ENCODE measurements at regions not wholly inside any gene's neighbourhood (a gene's known extent, or its start where the extent isn't known, plus 50 kb on each side); places are given as distances from the start of the nearest gene placed in this dataset.
"Not testable (repeated sequence)": the region's sequence is repeated elsewhere in the genome, so short reads cannot be mapped to it uniquely, and the experiment has no call there.

DNA sequence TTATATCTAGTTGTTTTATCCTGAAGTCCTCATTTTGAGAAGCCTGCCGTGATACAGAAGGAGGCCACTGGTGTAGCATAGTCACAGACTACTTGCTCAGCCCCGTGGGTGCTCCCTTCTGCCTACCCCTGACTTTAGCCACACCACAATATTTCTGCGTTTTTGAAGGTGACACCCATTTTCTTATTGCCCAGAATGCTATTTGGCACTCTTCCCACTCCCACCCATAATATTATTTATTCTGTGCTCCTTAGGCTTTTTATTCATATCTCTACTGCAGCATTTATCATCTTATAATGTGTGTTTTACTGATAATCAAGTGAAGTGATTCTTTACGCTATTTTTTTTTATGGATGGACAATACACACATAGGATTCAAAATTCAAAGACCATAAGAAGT lies 107.3 kb downstream of the OR2B2 start:
- no peak for DNase-seq

- DNase-seq = no peak
Measured at GRCh38 chr6:27800731-27801373, 111.3 kb downstream of the OR2B2 start.

DNA sequence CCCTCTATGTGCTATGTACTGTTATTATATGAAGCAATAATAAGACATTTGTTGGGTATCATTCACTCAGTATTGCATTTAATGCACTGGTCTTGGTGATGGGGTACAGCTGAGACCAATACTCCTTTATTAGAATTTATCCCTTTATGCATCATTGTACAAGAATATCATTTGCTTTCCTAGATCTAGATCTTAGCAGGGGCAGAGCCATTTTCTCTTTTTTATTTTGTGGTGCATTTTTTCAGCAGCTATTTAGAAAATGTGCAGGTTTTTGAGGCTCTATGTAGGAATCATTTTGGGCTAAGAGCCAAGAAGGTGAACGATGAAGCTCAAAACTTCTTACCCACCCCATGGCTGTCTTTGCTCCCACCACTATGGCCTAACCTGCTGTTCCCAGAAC lies 114.2 kb downstream of the OR2B2 start:
- DNase-seq = no peak

GRCh38 chr6:27796736-27797481 lies 115.3 kb downstream of the OR2B2 start:
- DNase-seq = not testable (repeated sequence)

DNA sequence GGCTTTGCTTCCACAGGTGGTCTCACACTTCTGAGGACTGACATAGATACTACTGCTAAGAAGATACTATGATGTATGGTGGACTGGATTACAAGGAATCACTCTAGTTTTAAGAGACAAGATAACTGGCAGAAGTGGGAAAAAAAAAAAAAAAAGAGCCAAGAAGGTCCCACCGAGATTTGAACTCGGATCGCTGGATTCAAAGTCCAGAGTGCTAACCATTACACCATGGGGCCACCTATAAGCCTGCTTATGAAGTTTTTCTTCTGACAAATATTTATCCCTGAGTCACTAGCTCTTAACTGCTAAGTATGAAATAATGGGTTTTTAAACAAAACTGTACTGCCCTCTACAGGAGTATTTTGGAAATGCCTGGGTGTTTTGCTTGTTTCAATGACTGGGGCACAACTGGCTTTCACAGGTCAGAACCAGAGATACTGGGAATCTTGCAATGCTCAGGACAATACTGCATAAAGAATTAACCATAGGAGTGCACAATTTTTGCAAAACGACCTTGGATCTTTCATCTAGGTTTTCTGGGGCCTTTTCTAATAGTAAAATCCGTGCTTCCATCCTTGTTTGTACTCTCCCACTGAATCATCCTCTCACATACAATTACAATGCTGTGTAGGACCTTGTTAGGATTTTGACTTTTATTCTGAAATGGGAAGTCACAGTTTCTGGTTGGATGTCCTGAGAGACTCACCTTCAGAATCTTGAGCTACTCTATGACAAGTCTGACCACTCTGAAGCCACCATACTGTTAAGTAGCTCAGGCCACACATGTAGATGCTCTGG lies 116.3 kb downstream of the OR2B2 start:
- DNase-seq = peak; percentile 69

DNA sequence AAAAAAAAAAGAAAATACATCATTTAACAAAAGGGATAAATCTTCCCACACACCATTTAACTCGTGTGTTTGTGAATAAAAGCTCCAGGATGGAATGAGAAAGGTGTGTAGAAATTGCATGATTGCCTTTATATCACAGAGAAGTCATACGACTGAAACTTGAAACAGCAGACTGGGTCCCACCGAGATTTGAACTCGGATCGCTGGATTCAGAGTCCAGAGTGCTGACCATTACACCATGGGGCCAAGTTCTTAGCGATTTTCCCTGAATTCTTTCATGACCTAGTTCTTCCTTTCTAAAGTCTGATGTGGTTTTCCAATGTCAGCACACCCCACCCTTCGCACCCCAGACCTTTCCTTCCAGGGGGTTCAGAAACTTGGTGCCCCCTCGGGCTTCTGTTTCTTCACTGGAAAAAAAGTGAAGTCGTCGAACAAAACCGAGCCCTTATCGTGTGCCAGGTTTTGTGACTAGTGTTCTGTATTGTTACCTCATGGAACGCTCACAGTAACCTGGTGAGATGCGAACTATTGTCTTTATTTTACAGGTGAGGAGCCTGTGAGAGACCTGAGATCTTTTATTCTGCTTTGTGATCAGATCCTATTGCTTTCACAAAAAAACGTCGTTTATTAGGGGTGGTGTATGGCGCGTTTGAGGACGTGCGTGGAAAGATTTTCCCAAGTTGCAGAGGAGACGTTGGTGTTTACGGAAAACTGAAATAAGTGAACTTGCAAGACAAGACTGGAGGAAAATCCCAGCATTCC lies 120.8 kb downstream of the OR2B2 start:
- peak; percentile 78 for DNase-seq

GRCh38 chr6:27788376-27788775 lies 123.8 kb downstream of the OR2B2 start:
- not testable (repeated sequence) for DNase-seq

GRCh38 chr6:27786048-27786447 lies 126.1 kb downstream of the OR2B2 start:
- no peak for DNase-seq

GRCh38 chr6:27785294-27785693 lies 126.9 kb downstream of the OR2B2 start:
- DNase-seq = no peak

- no peak for DNase-seq
Measured at GRCh38 chr6:27782748-27783147, 129.4 kb downstream of the OR2B2 start.

- DNase-seq = no peak
Measured at GRCh38 chr6:27778625-27779417, 133.4 kb downstream of the OR2B2 start.

DNA sequence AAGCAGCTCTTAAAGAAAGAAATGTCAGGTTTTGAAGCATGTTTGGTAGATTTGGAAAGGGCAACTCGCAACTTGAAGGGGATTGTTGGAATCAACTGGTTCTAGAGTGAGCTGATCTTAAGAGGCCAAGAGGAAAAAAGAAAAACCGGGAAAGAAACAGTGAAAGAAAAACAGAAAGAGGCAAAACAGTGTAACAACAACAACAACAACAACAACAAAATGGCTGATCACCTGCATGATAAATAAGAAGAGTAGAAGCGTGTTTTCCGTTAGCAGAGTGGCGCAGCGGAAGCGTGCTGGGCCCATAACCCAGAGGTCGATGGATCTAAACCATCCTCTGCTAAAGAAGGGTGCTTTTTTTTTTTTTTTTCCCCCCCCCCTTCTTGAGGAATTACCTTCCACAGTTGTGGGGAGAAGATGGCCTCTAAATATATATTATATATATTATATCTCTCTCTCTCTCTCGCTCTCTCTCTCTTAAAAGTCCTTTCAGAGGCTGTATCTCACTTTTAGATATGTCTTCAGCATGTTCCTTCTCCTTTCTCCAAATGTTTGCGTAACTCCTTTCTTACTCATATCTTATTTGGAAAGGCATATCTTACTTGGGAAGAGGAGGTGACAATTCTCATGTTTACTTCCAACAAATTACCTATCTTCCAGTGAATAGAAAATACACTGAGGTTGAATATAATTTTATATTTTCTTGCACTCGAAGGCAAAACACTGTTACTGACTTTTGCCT lies 134.4 kb downstream of the OR2B2 start:
- no peak for DNase-seq

DNA sequence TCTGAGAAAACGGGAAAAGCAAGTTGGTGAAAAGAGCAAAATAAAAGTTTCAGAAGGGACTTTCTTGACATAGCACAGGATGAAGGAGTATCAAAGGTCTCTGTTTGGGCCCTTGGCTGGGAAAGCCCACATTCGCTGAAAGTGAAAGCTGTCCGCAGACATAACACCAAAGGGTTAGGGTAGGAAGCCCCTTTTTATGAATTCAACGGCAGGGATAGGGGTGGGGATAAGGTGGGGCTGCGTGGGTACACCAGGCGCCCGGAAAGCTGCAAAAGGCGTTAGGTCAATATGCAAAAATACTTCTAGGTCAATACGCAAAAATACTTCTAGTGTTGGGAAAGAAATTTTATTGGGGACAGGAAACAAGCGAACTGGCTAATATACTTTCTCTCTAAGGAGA lies 135.1 kb downstream of the OR2B2 start:
- no peak for DNase-seq

GRCh38 chr6:27776504-27776903 lies 135.7 kb downstream of the OR2B2 start:
- DNase-seq = no peak

GRCh38 chr6:27775796-27776184 lies 136.4 kb downstream of the OR2B2 start:
- peak; percentile 51 for DNase-seq

DNA sequence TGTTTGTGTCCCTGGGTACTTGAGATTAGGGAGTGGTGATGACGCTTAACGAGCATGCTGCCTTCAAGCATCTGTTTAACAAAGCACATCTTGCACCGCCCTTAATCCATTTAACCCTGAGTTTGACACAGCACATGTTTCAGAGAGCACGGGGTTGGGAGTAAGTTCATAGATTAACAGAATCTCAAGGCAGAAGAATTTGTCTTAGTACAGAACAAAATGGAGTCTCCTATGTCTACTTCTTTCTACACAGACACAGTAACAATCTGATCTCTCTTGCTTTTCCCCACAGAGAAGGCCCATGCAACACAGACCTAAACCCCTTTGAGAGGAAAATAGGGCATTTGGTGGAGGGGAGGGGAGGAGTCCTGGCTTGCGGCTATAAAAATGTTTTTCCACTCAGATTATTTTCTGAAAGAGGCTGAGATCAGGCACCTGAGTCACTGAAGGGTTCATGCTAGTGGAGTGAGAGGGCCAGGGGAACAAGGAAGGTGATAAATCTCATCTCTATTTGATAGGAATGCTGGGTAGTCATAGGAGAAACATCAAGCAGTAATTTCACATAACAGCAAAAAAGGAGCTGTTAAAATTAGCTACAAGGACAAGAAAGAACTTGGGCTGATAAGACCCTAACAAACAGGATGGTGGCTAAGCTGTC lies 136.9 kb downstream of the OR2B2 start:
- DNase-seq = peak; percentile 53

- DNase-seq = not testable (repeated sequence)
Measured at GRCh38 chr6:27774264-27774600, 138.0 kb downstream of the OR2B2 start.

DNA sequence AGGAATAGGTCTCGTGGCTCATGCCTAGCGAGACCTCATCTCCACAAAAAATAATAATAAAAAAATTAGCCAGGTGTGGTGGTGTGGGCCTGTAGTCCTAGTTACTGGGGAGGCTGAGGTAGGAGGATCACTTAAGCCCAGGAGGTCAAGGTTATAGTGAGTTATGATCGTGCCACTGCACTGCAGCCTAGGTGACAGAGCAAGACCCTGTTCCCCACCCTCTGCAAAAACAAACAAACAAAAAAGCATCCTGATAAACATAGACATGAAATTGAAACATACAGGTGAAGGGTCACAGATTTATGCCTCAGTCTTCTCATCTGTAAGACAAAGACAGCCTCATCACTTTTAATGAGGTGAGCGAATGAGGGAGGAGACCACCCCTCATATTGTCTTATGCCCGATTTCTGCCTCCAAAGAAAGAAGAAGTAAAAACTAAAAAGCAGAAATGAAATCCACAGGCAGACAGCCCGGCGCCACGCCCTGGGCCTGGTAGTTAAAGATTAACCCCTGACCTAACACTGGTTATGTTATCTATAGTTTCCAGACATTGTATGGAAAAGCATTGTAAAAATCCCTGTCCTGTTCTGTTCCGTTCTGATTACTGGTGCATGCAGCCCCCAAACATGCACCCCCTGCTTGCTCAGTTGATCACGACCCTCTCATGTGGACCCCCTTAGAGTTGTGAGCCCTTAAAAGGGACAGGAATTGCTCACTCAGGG lies 138.5 kb downstream of the OR2B2 start:
- not testable (repeated sequence) for DNase-seq

DNA sequence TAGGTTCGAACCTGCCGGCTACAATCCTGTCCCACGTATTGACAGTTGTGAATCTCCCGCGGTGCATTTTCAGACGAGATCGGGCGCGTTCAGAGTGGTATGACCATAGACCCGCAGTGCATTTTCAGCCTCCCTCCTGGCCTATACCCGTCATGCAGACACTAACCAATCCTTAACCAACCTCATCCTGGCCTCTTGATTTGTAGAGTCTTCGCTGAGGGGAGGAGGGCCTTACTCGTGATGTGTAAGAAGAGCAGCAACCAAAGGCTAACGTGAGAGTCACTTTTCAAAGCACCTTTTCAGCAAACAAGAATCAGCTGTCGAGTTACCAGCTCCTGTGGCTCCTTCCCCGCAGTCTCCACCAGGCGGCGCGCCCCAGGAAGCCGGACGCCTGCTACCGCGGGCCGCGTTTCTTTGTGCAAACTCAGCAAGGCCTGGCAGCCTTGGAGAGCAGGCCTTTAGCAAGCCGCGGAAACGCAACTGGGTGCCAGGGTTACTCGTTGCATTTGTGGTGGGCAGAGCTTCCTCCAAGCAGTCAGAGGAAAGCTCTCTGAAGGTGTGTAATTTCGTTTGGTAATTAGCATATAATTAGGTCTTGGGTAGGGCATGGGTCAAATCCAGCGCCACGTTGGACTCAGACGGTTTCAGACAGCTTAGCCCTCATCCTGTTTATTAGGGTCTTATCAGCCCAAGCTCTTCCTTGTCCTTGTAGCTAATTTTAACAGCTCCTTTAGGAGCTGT lies 139.8 kb downstream of the OR2B2 start:
- peak; percentile 75 for DNase-seq

GRCh38 chr6:27771235-27771634 lies 141.0 kb downstream of the OR2B2 start:
- DNase-seq = no peak

Data from NCI-H226 (cell line).